ENCODE measurements at regions not wholly inside any gene's neighbourhood (a gene's known extent, or its start where the extent isn't known, plus 50 kb on each side); places are given as distances from the start of the nearest gene placed in this dataset.

DNA sequence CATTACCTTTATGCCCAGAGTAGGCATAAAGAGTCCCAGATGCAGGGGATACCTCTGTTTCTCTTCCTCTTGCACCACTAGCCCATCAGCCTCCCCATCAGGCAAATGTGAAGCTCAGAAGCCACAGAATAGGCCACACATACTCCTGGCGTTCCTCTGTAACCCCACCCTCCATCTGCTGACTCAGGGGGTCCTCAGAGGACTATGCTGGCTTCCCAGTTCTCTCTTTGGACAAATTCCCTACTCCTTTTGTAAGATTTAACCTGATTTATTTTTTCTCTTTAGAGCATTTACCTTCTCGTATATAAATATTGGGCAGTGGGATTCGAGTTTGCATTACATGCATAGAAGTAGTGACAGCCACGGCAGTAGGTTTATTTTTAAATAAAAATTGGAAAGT, 262.3 kb upstream of the CADM1 start:
- no peak for DNase-seq
- Mint-ChIP-seq H3K4me1 (peaks cover 25% of the 10 kb centered on the region), H3K27me3 (ENCODE audit: low read depth, poor library complexity) (peaks cover 6% of the 10 kb centered on the region), H3K9me3 (no peaks in the 10 kb centered on the region), H3K4me3 (no peak overlapping the region), H3K27ac (no peak overlapping the region), H3K36me3 (ENCODE audit: low read depth) (no peaks in the 10 kb centered on the region)
- TF ChIP-seq, protein P1, sequence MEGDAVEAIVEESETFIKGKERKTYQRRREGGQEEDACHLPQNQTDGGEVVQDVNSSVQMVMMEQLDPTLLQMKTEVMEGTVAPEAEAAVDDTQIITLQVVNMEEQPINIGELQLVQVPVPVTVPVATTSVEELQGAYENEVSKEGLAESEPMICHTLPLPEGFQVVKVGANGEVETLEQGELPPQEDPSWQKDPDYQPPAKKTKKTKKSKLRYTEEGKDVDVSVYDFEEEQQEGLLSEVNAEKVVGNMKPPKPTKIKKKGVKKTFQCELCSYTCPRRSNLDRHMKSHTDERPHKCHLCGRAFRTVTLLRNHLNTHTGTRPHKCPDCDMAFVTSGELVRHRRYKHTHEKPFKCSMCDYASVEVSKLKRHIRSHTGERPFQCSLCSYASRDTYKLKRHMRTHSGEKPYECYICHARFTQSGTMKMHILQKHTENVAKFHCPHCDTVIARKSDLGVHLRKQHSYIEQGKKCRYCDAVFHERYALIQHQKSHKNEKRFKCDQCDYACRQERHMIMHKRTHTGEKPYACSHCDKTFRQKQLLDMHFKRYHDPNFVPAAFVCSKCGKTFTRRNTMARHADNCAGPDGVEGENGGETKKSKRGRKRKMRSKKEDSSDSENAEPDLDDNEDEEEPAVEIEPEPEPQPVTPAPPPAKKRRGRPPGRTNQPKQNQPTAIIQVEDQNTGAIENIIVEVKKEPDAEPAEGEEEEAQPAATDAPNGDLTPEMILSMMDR (IDR thresholded peaks at IDR 0.05), result no peak

DNA sequence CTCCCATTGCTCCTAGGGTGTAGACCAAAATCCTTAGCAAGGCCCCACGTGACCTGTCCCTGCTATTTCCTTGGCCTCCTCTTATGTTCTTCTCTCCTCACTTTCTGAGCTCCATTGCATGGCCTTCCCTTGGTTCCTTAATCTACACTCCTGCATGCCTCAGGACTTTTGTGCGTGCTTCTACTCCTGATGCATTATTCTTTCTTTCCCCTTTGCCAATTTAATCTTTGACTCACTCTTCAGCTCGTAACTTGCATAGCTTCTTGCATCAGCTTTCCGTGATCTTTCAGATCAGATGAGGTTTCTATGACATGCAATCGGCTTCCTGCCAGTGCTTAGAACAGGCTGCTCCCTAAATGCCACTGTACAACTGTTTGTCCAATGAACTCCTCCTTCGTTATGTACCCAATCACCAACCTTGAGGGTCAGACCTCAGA, 261.6 kb upstream of the CADM1 start:
- DNase-seq, result no peak
- TF ChIP-seq, protein P1 (IDR thresholded peaks at IDR 0.05), result no peak
- H3K9me3 Mint-ChIP-seq, result no peaks in the 10 kb centered on the region
- H3K27ac Mint-ChIP-seq, result no peak overlapping the region
- no peaks in the 10 kb centered on the region for H3K36me3 Mint-ChIP-seq (ENCODE audit: low read depth)
- no peak overlapping the region for H3K4me3 Mint-ChIP-seq
- H3K27me3 Mint-ChIP-seq (ENCODE audit: low read depth, poor library complexity), result peaks cover 6% of the 10 kb centered on the region
- H3K4me1 Mint-ChIP-seq, result peaks cover 33% of the 10 kb centered on the region

DNA sequence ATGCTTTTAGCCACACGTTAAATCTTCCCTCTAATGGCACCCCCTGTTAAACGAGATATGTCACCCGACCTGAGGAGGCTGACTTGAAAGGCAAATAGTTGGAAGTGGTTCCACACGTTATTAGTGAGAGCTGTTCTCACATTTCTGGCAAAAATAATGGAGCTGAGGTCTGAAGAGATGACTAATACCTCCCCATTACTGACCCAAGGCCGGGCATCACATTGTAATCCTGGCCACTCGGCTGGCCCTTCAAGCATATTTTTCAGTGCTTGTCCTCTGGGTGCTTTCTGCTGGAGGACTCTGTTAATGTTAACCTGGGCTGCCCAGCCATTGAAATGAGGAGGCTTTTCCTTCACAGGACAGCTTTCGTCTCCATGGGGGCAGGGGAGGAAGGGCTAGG, 260.0 kb upstream of the CADM1 start:
- no peaks in the 10 kb centered on the region for H3K27me3 Mint-ChIP-seq (ENCODE audit: low read depth, poor library complexity)
- peaks cover 40% of the 10 kb centered on the region for H3K4me1 Mint-ChIP-seq
- no peak for DNase-seq
- TF ChIP-seq, protein P1 (IDR thresholded peaks at IDR 0.05), result no peak
- no peak overlapping the region for H3K4me3 Mint-ChIP-seq
- no peaks in the 10 kb centered on the region for H3K36me3 Mint-ChIP-seq (ENCODE audit: low read depth)
- H3K9me3 Mint-ChIP-seq, result no peaks in the 10 kb centered on the region
- H3K27ac Mint-ChIP-seq, result no peak overlapping the region

DNA sequence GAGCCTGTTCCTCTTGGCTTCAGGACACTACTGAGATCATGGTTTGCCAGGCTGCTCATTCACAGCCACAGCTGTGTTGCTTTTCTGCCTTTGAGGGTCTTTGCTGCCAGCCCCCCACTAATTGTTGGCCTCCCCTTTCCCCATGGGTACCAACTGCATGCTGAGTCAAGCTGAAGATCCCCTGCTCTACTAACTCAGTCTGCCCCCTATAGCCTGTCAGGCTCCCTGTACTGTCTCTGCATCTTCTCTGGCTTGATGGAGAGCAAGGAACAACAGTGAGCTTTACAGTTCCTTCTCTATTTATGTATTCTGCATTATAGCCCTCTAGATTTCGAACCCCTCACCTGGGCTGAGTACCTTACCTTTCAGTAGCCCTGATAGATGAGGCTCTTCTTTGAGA, 257.6 kb upstream of the CADM1 start:
- H3K27me3 Mint-ChIP-seq (ENCODE audit: low read depth, poor library complexity), result no peaks in the 10 kb centered on the region
- H3K27ac Mint-ChIP-seq, result no peak overlapping the region
- H3K36me3 Mint-ChIP-seq (ENCODE audit: low read depth), result peaks cover 8% of the 10 kb centered on the region
- no peak overlapping the region for H3K4me3 Mint-ChIP-seq
- DNase-seq, result no peak
- peaks cover 50% of the 10 kb centered on the region for H3K4me1 Mint-ChIP-seq
- no peaks in the 10 kb centered on the region for H3K9me3 Mint-ChIP-seq
- TF ChIP-seq, protein P1 (IDR thresholded peaks at IDR 0.05), result no peak

DNA sequence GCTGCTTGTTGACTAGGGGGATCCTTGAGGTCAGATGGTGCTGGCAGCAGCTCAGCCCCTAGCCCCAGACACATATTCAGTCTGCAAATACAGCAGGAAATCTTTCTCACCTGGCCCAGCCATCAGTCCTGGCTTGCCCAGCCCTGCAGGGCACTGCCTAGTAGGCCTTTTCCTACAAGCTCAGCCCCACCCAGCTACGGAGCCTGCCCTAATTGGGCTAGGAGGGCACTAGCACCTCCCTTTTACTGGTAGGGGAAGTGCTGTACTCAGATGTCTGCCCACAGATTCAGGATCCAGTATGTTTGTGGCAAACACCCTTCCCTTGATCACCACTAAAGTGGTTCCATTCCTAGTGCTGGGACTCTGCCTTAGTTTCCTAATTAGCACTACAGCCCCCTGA, 257.1 kb upstream of the CADM1 start:
- no peaks in the 10 kb centered on the region for H3K9me3 Mint-ChIP-seq

More for the DNA sequence above, 257.1 kb upstream of the CADM1 start:
- DNase-seq, result no peak
- Mint-ChIP-seq H3K4me1 (peaks cover 47% of the 10 kb centered on the region), H3K27ac (no peak overlapping the region), H3K27me3 (ENCODE audit: low read depth, poor library complexity) (no peaks in the 10 kb centered on the region), H3K4me3 (no peak overlapping the region), H3K36me3 (ENCODE audit: low read depth) (peaks cover 13% of the 10 kb centered on the region)
- TF ChIP-seq, protein P1 (IDR thresholded peaks at IDR 0.05), result no peak

All from nephron progenitor cell (in vitro differentiated cells).